ENCODE measurements at regions not wholly inside any gene's neighbourhood (a gene's known extent, or its start where the extent isn't known, plus 50 kb on each side); places are given as distances from the start of the nearest gene placed in this dataset.
"Not testable (repeated sequence)": the region's sequence is repeated elsewhere in the genome, so short reads cannot be mapped to it uniquely, and the experiment has no call there.

DNA sequence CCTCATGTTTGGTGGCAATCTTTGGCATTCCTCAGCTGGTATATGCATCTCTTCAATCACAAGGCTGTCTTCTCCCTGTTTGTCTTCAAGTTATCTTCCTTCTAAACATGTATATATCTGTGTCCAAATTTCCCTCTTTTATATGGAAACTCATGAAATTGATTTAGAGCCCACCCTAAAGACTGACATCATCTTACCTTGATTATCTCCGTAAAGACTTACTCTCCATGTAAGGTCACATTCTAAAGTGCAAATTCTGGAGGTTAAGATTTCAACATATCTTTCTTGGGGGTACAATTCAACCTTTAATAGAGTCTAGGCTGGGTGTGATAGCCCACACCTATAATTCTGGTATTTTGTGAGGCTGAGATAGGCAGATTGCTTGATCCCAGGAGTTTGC, 215.8 kb upstream of the LRRC4C start:
- no peak overlapping the region for H3K4me3 ChIP-seq (ENCODE audit: low read depth, low read length)
- DNase-seq (ENCODE audit: low read depth), result no peak
- TF ChIP-seq CTCF (IDR thresholded peaks at IDR 0.05; ENCODE audit: control insufficient read depth, extremely low read depth, insufficient read depth), result no peak

GRCh38 chr11:41713030-41713429, 253.6 kb upstream of the LRRC4C start:
- TF ChIP-seq CTCF (IDR thresholded peaks at IDR 0.05; ENCODE audit: control insufficient read depth, extremely low read depth, insufficient read depth), result no peak
- H3K4me3 ChIP-seq (ENCODE audit: low read depth, low read length), result no peak overlapping the region
- DNase-seq (ENCODE audit: low read depth), result no peak

DNA sequence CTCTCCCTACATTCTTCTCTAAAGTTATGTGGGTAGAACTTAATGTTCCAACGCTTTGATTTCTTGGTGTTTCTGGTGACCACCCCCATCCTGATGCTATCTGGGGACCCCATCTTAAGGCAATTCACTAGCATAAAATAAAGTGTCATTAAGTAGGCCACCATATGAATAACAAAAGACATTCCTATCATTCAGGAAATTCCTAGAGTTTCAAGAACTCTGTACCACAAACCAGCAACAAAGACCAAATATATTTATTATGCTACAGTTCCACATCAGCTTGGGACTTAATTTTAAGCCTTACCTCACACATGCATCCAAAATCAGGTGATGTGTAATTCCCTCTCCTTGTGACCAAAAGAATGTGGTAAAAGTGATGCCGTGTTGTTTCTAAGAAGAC, 254.6 kb upstream of the LRRC4C start:
- H3K4me3 ChIP-seq (ENCODE audit: low read depth, low read length), result no peak overlapping the region
- no peak for DNase-seq (ENCODE audit: low read depth)

DNA sequence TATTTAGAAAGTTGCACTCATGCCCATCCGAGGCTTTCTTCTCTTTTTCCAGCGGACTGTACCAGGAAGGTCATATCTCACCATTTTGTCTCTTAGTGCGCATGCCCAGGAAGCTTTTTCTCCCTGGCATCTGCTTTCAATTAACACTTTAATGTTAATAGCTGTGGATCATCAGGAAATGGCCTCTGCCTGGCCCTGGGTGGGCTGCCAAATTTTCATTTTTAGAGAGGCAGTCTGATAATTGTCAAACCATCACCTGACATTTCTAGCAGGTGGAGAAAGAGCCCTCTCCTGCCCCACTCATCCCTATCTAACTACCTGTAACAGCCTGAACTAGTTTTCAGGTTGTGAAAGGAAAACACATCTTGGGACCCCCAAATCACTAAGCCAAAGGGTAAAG, 257.4 kb upstream of the LRRC4C start:
- DNase-seq (ENCODE audit: low read depth), result no peak
- no peak for TF ChIP-seq CTCF (IDR thresholded peaks at IDR 0.05; ENCODE audit: control insufficient read depth, extremely low read depth, insufficient read depth)
- H3K4me3 ChIP-seq (ENCODE audit: low read depth, low read length), result no peak overlapping the region

More for the DNA sequence above, 254.6 kb upstream of the LRRC4C start:
- no peak for TF ChIP-seq CTCF (IDR thresholded peaks at IDR 0.05; ENCODE audit: control insufficient read depth, extremely low read depth, insufficient read depth)

DNA sequence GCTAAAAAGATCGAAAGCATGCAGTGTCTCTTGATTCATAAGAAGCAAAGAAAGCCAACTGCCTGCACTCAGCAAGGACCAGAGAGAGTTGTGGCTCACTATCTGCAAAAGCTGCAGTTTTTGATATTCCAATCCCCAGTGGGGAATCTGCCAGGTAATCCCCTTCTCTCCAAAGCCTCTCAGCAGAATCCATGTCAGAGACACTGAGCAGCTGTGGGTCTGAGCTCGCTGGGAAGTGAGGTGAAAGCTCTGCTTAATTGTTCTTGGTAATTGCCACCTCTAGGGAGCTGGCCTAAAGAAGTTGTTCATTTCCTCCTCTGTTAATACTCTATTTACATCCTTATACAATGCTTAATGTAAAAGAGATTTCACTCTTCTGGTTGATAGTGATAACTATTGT, 261.3 kb upstream of the LRRC4C start:
- no peak overlapping the region for H3K4me3 ChIP-seq (ENCODE audit: low read depth, low read length)
- TF ChIP-seq CTCF (IDR thresholded peaks at IDR 0.05; ENCODE audit: control insufficient read depth, extremely low read depth, insufficient read depth), result no peak
- no peak for DNase-seq (ENCODE audit: low read depth)

DNA sequence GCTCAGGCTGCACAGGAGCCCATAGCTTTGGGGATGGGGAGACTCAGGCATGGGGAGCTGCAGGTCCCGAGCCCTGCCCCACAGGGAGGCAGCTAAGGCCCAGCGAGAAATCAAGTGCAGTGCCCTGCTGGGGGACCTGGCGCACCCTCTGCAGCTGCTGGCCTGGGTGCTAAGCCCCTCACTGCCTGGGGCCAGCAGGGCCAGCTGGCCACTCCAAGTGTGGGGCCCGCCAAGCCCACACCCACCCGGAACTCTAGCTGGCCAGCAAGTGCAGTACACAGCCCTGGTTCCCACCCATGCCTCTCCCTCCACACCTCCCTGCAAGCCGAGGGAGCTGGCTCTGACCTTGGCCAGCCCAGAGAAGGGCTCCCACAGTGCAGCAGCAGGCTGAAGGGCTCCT, 268.7 kb upstream of the LRRC4C start:
- DNase-seq (ENCODE audit: low read depth); H3K4me3 ChIP-seq (ENCODE audit: low read depth, low read length): not testable (repeated sequence)

- no peak for TF ChIP-seq CTCF (IDR thresholded peaks at IDR 0.05; ENCODE audit: control insufficient read depth, extremely low read depth, insufficient read depth)
- H3K4me3 ChIP-seq (ENCODE audit: low read depth, low read length), result no peak overlapping the region
- no peak for DNase-seq (ENCODE audit: low read depth)
Measured at GRCh38 chr11:41775296-41775695, 315.8 kb upstream of the LRRC4C start.
